ENCODE measurements at regions not wholly inside any gene's neighbourhood (a gene's known extent, or its start where the extent isn't known, plus 50 kb on each side); places are given as distances from the start of the nearest gene placed in this dataset.

- no peak overlapping the region for H2AFZ ChIP-seq (ENCODE audit: low read depth, low read length)
- no peak for FAIRE-seq
- no peak overlapping the region for H3K27ac Mint-ChIP-seq (ENCODE audit: unreplicated experiment)
Observed at GRCh38 chr2:16773080-16773713, 107.6 kb upstream of the CYRIA start.

GRCh38 chr2:16767789-16768476 lies 102.3 kb upstream of the CYRIA start:
- Histone ChIP-seq H3K27me3 (ENCODE audit: insufficient read depth, low read length) (no peaks in the 10 kb centered on the region), H4K20me1 (ENCODE audit: insufficient read depth, low read length) (no peaks in the 10 kb centered on the region), H3K36me3 (ENCODE audit: insufficient read depth, low read length) (no peaks in the 10 kb centered on the region), H3K9me3 (ENCODE audit: insufficient read depth, low read depth, low read length) (no peaks in the 10 kb centered on the region), H3K79me2 (ENCODE audit: insufficient read depth, low read length) (no peaks in the 10 kb centered on the region), H2AFZ (ENCODE audit: low read depth, low read length) (no peak overlapping the region), H3K4me1 (ENCODE audit: insufficient read depth, low read length) (no peaks in the 10 kb centered on the region), H3K9ac (ENCODE audit: low read length) (no peak overlapping the region), H3K4me2 (ENCODE audit: low read length) (no peak overlapping the region), H3K4me3 (ENCODE audit: insufficient read depth, low read depth, low read length) (no peak overlapping the region), H3K27ac (ENCODE audit: low read depth, low read length) (no peak overlapping the region)
- DNase-seq (ENCODE audit: low read depth) (peak; percentile 21), FAIRE-seq (peak; percentile 37)
- TF ChIP-seq CTCF (IDR thresholded peaks at IDR 0.05; ENCODE audit: insufficient read depth, low read depth, low read length): no peak
- TF ChIP-seq EZH2 (IDR thresholded peaks at IDR 0.05; ENCODE audit: insufficient read depth, low read length): no peak
- Mint-ChIP-seq H3K4me3 (ENCODE audit: unreplicated experiment) (no peak overlapping the region), H3K27me3 (ENCODE audit: low read depth, unreplicated experiment) (peaks cover 4% of the 10 kb centered on the region), H3K27ac (ENCODE audit: unreplicated experiment) (no peak overlapping the region), H3K4me1 (ENCODE audit: low read depth, unreplicated experiment) (peaks cover 3% of the 10 kb centered on the region), H3K36me3 (ENCODE audit: low read depth, unreplicated experiment) (no peaks in the 10 kb centered on the region), H3K9me3 (ENCODE audit: unreplicated experiment) (peaks cover 4% of the 10 kb centered on the region)

More at GRCh38 chr2:16773080-16773713, 107.6 kb upstream of the CYRIA start:
- DNase-seq (ENCODE audit: low read depth): peak; percentile 49
- Histone ChIP-seq H3K36me3 (ENCODE audit: insufficient read depth, low read length) (no peaks in the 10 kb centered on the region), H4K20me1 (ENCODE audit: insufficient read depth, low read length) (no peaks in the 10 kb centered on the region), H3K4me2 (ENCODE audit: low read length) (no peak overlapping the region), H3K9me3 (ENCODE audit: insufficient read depth, low read depth, low read length) (no peaks in the 10 kb centered on the region), H3K27me3 (ENCODE audit: insufficient read depth, low read length) (no peaks in the 10 kb centered on the region), H3K4me1 (ENCODE audit: insufficient read depth, low read length) (peaks cover 3% of the 10 kb centered on the region), H3K27ac (ENCODE audit: low read depth, low read length) (no peak overlapping the region), H3K9ac (ENCODE audit: low read length) (no peak overlapping the region), H3K79me2 (ENCODE audit: insufficient read depth, low read length) (no peaks in the 10 kb centered on the region), H3K4me3 (ENCODE audit: insufficient read depth, low read depth, low read length) (no peak overlapping the region)
- no peaks in the 10 kb centered on the region for H3K36me3 Mint-ChIP-seq (ENCODE audit: low read depth, unreplicated experiment)
- peaks cover 4% of the 10 kb centered on the region for H3K27me3 Mint-ChIP-seq (ENCODE audit: low read depth, unreplicated experiment)
- TF ChIP-seq CTCF (IDR thresholded peaks at IDR 0.05; ENCODE audit: insufficient read depth, low read depth, low read length) (peak; percentile 75), EZH2 (IDR thresholded peaks at IDR 0.05; ENCODE audit: insufficient read depth, low read length) (no peak)
- H3K4me3 Mint-ChIP-seq (ENCODE audit: unreplicated experiment): no peak overlapping the region
- H3K4me1 Mint-ChIP-seq (ENCODE audit: low read depth, unreplicated experiment): peaks cover 7% of the 10 kb centered on the region
- H3K9me3 Mint-ChIP-seq (ENCODE audit: unreplicated experiment): no peaks in the 10 kb centered on the region

GRCh38 chr2:16765356-16765755 lies 99.7 kb upstream of the CYRIA start:
- Mint-ChIP-seq H3K27ac (ENCODE audit: unreplicated experiment) (no peak overlapping the region), H3K9me3 (ENCODE audit: unreplicated experiment) (peaks cover 4% of the 10 kb centered on the region)
- TF ChIP-seq CTCF (IDR thresholded peaks at IDR 0.05; ENCODE audit: insufficient read depth, low read depth, low read length) (no peak), EZH2 (IDR thresholded peaks at IDR 0.05; ENCODE audit: insufficient read depth, low read length) (no peak)

More at GRCh38 chr2:16765356-16765755, 99.7 kb upstream of the CYRIA start:
- Histone ChIP-seq H3K27ac (ENCODE audit: low read depth, low read length) (no peak overlapping the region), H3K4me3 (ENCODE audit: insufficient read depth, low read depth, low read length) (no peak overlapping the region), H3K27me3 (ENCODE audit: insufficient read depth, low read length) (peaks cover 2% of the 10 kb centered on the region), H2AFZ (ENCODE audit: low read depth, low read length) (no peak overlapping the region), H4K20me1 (ENCODE audit: insufficient read depth, low read length) (no peaks in the 10 kb centered on the region), H3K4me1 (ENCODE audit: insufficient read depth, low read length) (no peaks in the 10 kb centered on the region), H3K9me3 (ENCODE audit: insufficient read depth, low read depth, low read length) (no peaks in the 10 kb centered on the region), H3K36me3 (ENCODE audit: insufficient read depth, low read length) (no peaks in the 10 kb centered on the region), H3K79me2 (ENCODE audit: insufficient read depth, low read length) (no peaks in the 10 kb centered on the region), H3K4me2 (ENCODE audit: low read length) (no peak overlapping the region), H3K9ac (ENCODE audit: low read length) (no peak overlapping the region)
- Mint-ChIP-seq H3K27me3 (ENCODE audit: low read depth, unreplicated experiment) (no peaks in the 10 kb centered on the region), H3K4me3 (ENCODE audit: unreplicated experiment) (no peak overlapping the region), H3K36me3 (ENCODE audit: low read depth, unreplicated experiment) (no peaks in the 10 kb centered on the region), H3K4me1 (ENCODE audit: low read depth, unreplicated experiment) (peaks cover 3% of the 10 kb centered on the region)
- DNase-seq (ENCODE audit: low read depth): no peak
- no peak for FAIRE-seq
